Nephron (organoid): ENCODE measurements at regions not wholly inside any gene's neighbourhood (a gene's known extent, or its start where the extent isn't known, plus 50 kb on each side); places are given as distances from the start of the nearest gene placed in this dataset.

ENCODE experiments used
- H3K27ac Mint-ChIP-seq, 3 experiments: 2 replicates each; pipeline ENCODE4 v1.8.0; 2020; ENCODE audit warnings: mixed read lengths in 3 of 3, mild to moderate bottlenecking in 2 of 3, moderate library complexity in 1 of 3
- H3K27me3 Mint-ChIP-seq: 2 replicates; pipeline ENCODE4 v1.8.0; 2021; ENCODE audit warnings: low read depth, mild to moderate bottlenecking, moderate library complexity, mixed read lengths
- H3K36me3 Mint-ChIP-seq: 2 replicates; pipeline ENCODE4 v1.8.0; 2020; ENCODE audit warnings: low read depth, mixed read lengths
- H3K4me1 Mint-ChIP-seq: 2 replicates; pipeline ENCODE4 v1.8.0; 2020; ENCODE audit warnings: mixed read lengths
- H3K4me3 Mint-ChIP-seq, 3 experiments: 2 replicates each; pipeline ENCODE4 v1.8.0; 2020; ENCODE audit warnings: mild to moderate bottlenecking in 3 of 3, mixed read lengths in 3 of 3, moderate library complexity in 2 of 3
- H3K9me3 Mint-ChIP-seq: 2 replicates; pipeline ENCODE4 v1.8.0; 2020; ENCODE audit warnings: mixed read lengths
- CTCF ChIP-seq, 3 experiments: fragments of 200-600 bp; sonication (generic); IDR thresholded peaks; one replicate each; pipeline ENCODE4 v1.5.0; 2021; ENCODE audit warnings: antibody characterized with exemption in 3 of 3; ENCODE audit not compliant: unreplicated experiment in 3 of 3

DNA sequence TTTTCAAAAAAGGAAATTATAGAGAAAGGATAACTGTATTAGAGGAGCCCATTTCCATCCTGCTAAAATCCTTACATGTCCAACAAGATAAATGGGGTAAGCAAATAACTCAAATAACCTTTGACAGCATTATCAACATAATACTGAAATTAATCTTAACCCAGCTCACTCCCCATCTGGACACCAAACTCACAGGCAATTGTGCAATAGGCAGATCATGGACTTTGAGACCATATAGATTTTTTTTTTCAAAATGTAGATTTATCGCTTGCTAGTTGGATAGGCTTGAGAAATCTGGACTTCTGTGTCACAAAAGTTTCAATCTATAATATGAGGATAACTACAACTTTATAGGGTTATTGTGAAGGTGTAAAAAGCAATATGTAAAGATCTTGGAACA lies 134.4 kb upstream of the ASCC3 start:
- Mint-ChIP-seq H3K27ac (no peak overlapping the region), H3K36me3 (no peaks in the 10 kb centered on the region), H3K9me3 (no peaks in the 10 kb centered on the region), H3K4me1 (no peaks in the 10 kb centered on the region), H3K4me3 (no peak overlapping the region), H3K27me3 (no peaks in the 10 kb centered on the region)
- no peak for TF ChIP-seq CTCF (IDR thresholded peaks at IDR 0.05; ENCODE audit: unreplicated experiment in 3 of 3)

GRCh38 chr6:101016163-101016562 lies 135.0 kb upstream of the ASCC3 start:
- TF ChIP-seq CTCF (IDR thresholded peaks at IDR 0.05; ENCODE audit: unreplicated experiment in 3 of 3) = no peak
- no peaks in the 10 kb centered on the region for H3K27me3 Mint-ChIP-seq
- no peaks in the 10 kb centered on the region for H3K4me1 Mint-ChIP-seq
- no peak overlapping the region for H3K27ac Mint-ChIP-seq
- no peaks in the 10 kb centered on the region for H3K9me3 Mint-ChIP-seq
- H3K36me3 Mint-ChIP-seq = no peaks in the 10 kb centered on the region
- H3K4me3 Mint-ChIP-seq = no peak overlapping the region

DNA sequence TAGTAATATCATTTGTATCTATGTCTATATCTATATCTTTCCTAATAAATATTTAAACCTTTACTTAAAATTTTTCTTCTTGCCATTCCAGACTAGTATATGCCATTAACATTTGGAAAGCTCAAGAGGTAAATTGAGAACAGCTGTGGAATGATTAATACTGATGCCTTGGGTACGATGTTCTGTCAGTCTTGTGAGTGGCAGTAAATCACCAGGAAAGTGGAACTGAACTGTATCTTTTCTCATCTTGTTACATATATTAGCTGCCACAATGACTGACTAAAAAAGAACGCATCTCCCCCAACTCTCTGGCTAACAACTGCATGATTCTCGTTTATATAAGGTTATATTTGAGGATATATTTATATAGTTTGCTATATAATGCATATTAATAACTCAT lies 137.0 kb upstream of the ASCC3 start:
- Mint-ChIP-seq H3K27me3 (no peaks in the 10 kb centered on the region), H3K4me3 (no peak overlapping the region), H3K4me1 (no peaks in the 10 kb centered on the region), H3K9me3 (no peaks in the 10 kb centered on the region), H3K36me3 (no peaks in the 10 kb centered on the region), H3K27ac (no peak overlapping the region)
- no peak for TF ChIP-seq CTCF (IDR thresholded peaks at IDR 0.05; ENCODE audit: unreplicated experiment in 3 of 3)

DNA sequence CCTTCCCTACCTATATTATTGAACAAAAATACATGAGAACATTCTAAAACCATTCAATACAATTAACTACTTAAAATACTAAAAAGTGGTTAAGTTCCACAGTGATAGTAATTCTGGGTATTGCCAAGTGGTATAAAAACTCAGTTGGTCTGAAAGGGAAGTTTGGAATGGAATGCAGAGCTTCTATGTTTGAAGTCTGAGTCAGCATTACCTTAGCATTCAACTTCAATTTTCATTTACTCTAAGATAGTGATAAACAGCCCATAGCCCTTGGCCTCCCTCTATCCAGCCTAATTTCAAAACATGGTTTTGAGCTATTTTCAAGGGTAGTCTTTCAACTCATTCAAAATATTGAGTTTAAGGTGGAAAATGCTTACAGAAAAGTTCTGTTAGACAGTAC lies 140.4 kb upstream of the ASCC3 start:
- no peaks in the 10 kb centered on the region for H3K4me1 Mint-ChIP-seq
- no peaks in the 10 kb centered on the region for H3K36me3 Mint-ChIP-seq
- no peaks in the 10 kb centered on the region for H3K27me3 Mint-ChIP-seq
- no peak overlapping the region for H3K27ac Mint-ChIP-seq
- no peak overlapping the region for H3K4me3 Mint-ChIP-seq
- peaks cover 5% of the 10 kb centered on the region for H3K9me3 Mint-ChIP-seq
- no peak for TF ChIP-seq CTCF (IDR thresholded peaks at IDR 0.05; ENCODE audit: unreplicated experiment in 3 of 3)

DNA sequence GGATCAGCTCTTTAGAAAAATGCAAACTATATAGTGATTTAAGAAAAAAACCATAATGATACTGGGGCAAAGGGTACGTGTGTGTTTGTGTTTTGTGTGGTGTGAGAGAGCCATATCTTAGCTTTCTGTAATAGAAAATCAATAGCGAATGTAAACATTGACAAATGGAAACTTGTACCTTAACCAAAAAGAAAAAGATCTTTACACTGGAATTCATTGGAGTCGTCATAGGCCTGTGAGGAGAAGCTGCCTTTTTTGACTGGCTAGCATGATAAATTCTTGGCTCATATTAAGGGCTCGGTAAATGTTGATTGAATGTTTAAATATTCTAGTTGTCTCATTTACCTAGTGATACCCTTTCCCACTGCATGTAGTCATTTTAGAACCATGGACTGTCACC lies 161.8 kb upstream of the ASCC3 start:
- no peaks in the 10 kb centered on the region for H3K27me3 Mint-ChIP-seq
- no peaks in the 10 kb centered on the region for H3K36me3 Mint-ChIP-seq
- H3K9me3 Mint-ChIP-seq = peaks cover 5% of the 10 kb centered on the region
- no peak for TF ChIP-seq CTCF (IDR thresholded peaks at IDR 0.05; ENCODE audit: unreplicated experiment in 3 of 3)
- no peak overlapping the region for H3K4me3 Mint-ChIP-seq
- H3K4me1 Mint-ChIP-seq = no peaks in the 10 kb centered on the region
- no peak overlapping the region for H3K27ac Mint-ChIP-seq

GRCh38 chr6:101058296-101058695 lies 177.2 kb upstream of the ASCC3 start:
- H3K27me3 Mint-ChIP-seq = no peaks in the 10 kb centered on the region
- TF ChIP-seq CTCF (IDR thresholded peaks at IDR 0.05; ENCODE audit: unreplicated experiment in 3 of 3) = no peak
- peaks cover 9% of the 10 kb centered on the region for H3K9me3 Mint-ChIP-seq
- H3K4me3 Mint-ChIP-seq = no peak overlapping the region
- H3K4me1 Mint-ChIP-seq = no peaks in the 10 kb centered on the region
- no peaks in the 10 kb centered on the region for H3K36me3 Mint-ChIP-seq
- no peak overlapping the region for H3K27ac Mint-ChIP-seq
